ENCODE measurements at regions not wholly inside any gene's neighbourhood (a gene's known extent, or its start where the extent isn't known, plus 50 kb on each side); places are given as distances from the start of the nearest gene placed in this dataset.

GRCh38 chr12:114473717-114474116 lies 67.8 kb upstream of the TBX5 start:
- TF ChIP-seq CTCF (conservative IDR thresholded peaks at IDR 0.05; ENCODE audit: low read depth, low read length) = no peak
- no peak overlapping the region for H3K4me3 ChIP-seq (ENCODE audit: low read depth, low read length)
- no peak for DNase-seq (ENCODE audit: low read depth)

- no peak overlapping the region for H3K4me3 ChIP-seq (ENCODE audit: low read depth, low read length)
- TF ChIP-seq CTCF (conservative IDR thresholded peaks at IDR 0.05; ENCODE audit: low read depth, low read length) = no peak
- DNase-seq (ENCODE audit: low read depth) = no peak
Observed at GRCh38 chr12:114473018-114473417, 67.1 kb upstream of the TBX5 start.

GRCh38 chr12:114457620-114458019 lies 51.7 kb upstream of the TBX5 start:
- no peak for DNase-seq (ENCODE audit: low read depth)
- TF ChIP-seq CTCF (conservative IDR thresholded peaks at IDR 0.05; ENCODE audit: low read depth, low read length) = no peak
- no peak overlapping the region for H3K4me3 ChIP-seq (ENCODE audit: low read depth, low read length)
